ENCODE measurements at regions not wholly inside any gene's neighbourhood (a gene's known extent, or its start where the extent isn't known, plus 50 kb on each side); places are given as distances from the start of the nearest gene placed in this dataset.
"Not testable (repeated sequence)": the region's sequence is repeated elsewhere in the genome, so short reads cannot be mapped to it uniquely, and the experiment has no call there.

- WGBS, result 84% methylated on average over 4 of the region's 4 CpGs
- H3K27me3 ChIP-seq, result no peaks in the 10 kb centered on the region
Measured at GRCh38 chr5:29460971-29461559, 1732.4 kb upstream of the CDH6 start.

GRCh38 chr5:29451004-29451403 lies 1742.5 kb upstream of the CDH6 start:
- 89% methylated on average over 1 of the region's 1 CpG for WGBS
- H3K27me3 ChIP-seq; H3K27ac ChIP-seq; H3K36me3 ChIP-seq; H3K9me3 ChIP-seq; DNase-seq (ENCODE audit: low spot score in 2 of 2); H3K4me1 ChIP-seq; H3K4me3 ChIP-seq: not testable (repeated sequence)

More at GRCh38 chr5:29460971-29461559, 1732.4 kb upstream of the CDH6 start:
- no peak for DNase-seq (ENCODE audit: low spot score in 2 of 2)
- Histone ChIP-seq H3K27ac (no peak overlapping the region), H3K4me1 (no peaks in the 10 kb centered on the region), H3K4me3 (no peak overlapping the region), H3K9me3 (no peaks in the 10 kb centered on the region), H3K36me3 (no peaks in the 10 kb centered on the region)
- TF ChIP-seq POLR2AphosphoS5 (IDR thresholded peaks at IDR 0.05), result no peak
- TF ChIP-seq, protein P1, sequence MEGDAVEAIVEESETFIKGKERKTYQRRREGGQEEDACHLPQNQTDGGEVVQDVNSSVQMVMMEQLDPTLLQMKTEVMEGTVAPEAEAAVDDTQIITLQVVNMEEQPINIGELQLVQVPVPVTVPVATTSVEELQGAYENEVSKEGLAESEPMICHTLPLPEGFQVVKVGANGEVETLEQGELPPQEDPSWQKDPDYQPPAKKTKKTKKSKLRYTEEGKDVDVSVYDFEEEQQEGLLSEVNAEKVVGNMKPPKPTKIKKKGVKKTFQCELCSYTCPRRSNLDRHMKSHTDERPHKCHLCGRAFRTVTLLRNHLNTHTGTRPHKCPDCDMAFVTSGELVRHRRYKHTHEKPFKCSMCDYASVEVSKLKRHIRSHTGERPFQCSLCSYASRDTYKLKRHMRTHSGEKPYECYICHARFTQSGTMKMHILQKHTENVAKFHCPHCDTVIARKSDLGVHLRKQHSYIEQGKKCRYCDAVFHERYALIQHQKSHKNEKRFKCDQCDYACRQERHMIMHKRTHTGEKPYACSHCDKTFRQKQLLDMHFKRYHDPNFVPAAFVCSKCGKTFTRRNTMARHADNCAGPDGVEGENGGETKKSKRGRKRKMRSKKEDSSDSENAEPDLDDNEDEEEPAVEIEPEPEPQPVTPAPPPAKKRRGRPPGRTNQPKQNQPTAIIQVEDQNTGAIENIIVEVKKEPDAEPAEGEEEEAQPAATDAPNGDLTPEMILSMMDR (IDR thresholded peaks at IDR 0.05), result no peak
- no peak for TF ChIP-seq POLR2A (IDR thresholded peaks at IDR 0.05)
- TF ChIP-seq EP300 (IDR thresholded peaks at IDR 0.05), result no peak

- Histone ChIP-seq H3K27me3 (no peaks in the 10 kb centered on the region), H3K9me3 (no peaks in the 10 kb centered on the region), H3K4me1 (no peaks in the 10 kb centered on the region), H3K27ac (no peak overlapping the region), H3K36me3 (no peaks in the 10 kb centered on the region), H3K4me3 (no peak overlapping the region)
- DNase-seq (ENCODE audit: low spot score in 2 of 2), result no peak
- TF ChIP-seq POLR2A (IDR thresholded peaks at IDR 0.05) (no peak), POLR2AphosphoS5 (IDR thresholded peaks at IDR 0.05) (no peak), EP300 (IDR thresholded peaks at IDR 0.05) (no peak)
- TF ChIP-seq, protein P1 (IDR thresholded peaks at IDR 0.05), result no peak
Measured at GRCh38 chr5:29414681-29415080, 1778.8 kb upstream of the CDH6 start.

- H3K4me1 ChIP-seq, result no peaks in the 10 kb centered on the region
- no peaks in the 10 kb centered on the region for H3K27me3 ChIP-seq
- H3K36me3 ChIP-seq, result no peaks in the 10 kb centered on the region
- no peak overlapping the region for H3K27ac ChIP-seq
- H3K4me3 ChIP-seq, result no peak overlapping the region
- TF ChIP-seq POLR2A (IDR thresholded peaks at IDR 0.05) (no peak), POLR2AphosphoS5 (IDR thresholded peaks at IDR 0.05) (no peak), EP300 (IDR thresholded peaks at IDR 0.05) (no peak)
- TF ChIP-seq, protein P1 (IDR thresholded peaks at IDR 0.05), result no peak
- WGBS, result 24% methylated on average over 1 of the region's 1 CpG
- H3K9me3 ChIP-seq, result no peaks in the 10 kb centered on the region
- no peak for DNase-seq (ENCODE audit: low spot score in 2 of 2)
Measured at GRCh38 chr5:29412979-29413378, 1780.5 kb upstream of the CDH6 start.

DNA sequence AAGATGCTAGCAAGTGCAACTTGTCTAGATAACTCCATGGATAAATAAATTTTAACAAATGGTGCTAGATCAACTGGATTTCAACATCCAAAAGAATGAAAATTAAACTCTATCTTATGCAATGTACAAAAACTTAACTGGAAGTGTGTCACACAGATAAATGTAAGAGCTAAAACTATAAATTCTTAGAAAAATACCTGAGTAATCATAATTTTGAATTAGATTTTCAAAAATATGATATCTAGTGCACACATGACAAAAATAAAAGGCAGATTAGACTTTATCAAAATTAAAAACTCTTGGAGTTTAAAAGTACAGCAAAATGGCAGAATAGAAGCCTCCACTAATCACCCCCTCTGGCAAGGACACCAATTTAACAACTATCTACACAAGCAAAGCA lies 1791.2 kb upstream of the CDH6 start:
- H3K9me3 ChIP-seq, result no peaks in the 10 kb centered on the region
- DNase-seq (ENCODE audit: low spot score in 2 of 2), result no peak
- H3K4me1 ChIP-seq, result no peaks in the 10 kb centered on the region
- H3K36me3 ChIP-seq, result no peaks in the 10 kb centered on the region
- TF ChIP-seq, protein P1 (IDR thresholded peaks at IDR 0.05), result no peak
- no peak for TF ChIP-seq EP300 (IDR thresholded peaks at IDR 0.05)
- no peak for TF ChIP-seq POLR2A (IDR thresholded peaks at IDR 0.05)
- no peak for TF ChIP-seq POLR2AphosphoS5 (IDR thresholded peaks at IDR 0.05)
- H3K27me3 ChIP-seq, result no peaks in the 10 kb centered on the region
- no peak overlapping the region for H3K27ac ChIP-seq
- H3K4me3 ChIP-seq, result no peak overlapping the region

GRCh38 chr5:29389993-29390392 lies 1803.5 kb upstream of the CDH6 start:
- WGBS, result 82% methylated on average over 7 of the region's 7 CpGs
- TF ChIP-seq POLR2A (IDR thresholded peaks at IDR 0.05) (no peak), EP300 (IDR thresholded peaks at IDR 0.05) (no peak), POLR2AphosphoS5 (IDR thresholded peaks at IDR 0.05) (no peak)
- TF ChIP-seq, protein P1 (IDR thresholded peaks at IDR 0.05), result no peak
- no peaks in the 10 kb centered on the region for H3K27me3 ChIP-seq
- no peaks in the 10 kb centered on the region for H3K4me1 ChIP-seq
- no peak overlapping the region for H3K27ac ChIP-seq
- no peak overlapping the region for H3K4me3 ChIP-seq
- DNase-seq (ENCODE audit: low spot score in 2 of 2), result no peak
- peaks cover 11% of the 10 kb centered on the region for H3K9me3 ChIP-seq
- no peaks in the 10 kb centered on the region for H3K36me3 ChIP-seq
